GM18951 (cell line): ENCODE measurements at regions not wholly inside any gene's neighbourhood (a gene's known extent, or its start where the extent isn't known, plus 50 kb on each side); places are given as distances from the start of the nearest gene placed in this dataset.

Experiments used
- POLR2A ChIP-seq: IDR thresholded peaks from 4 replicates; pipeline ENCODE4 v1.6.1; 2011; ENCODE audit warnings: mild to moderate bottlenecking; ENCODE audit not compliant: insufficient read length, insufficient read depth; ENCODE audit errors: extremely low read depth
- in situ Hi-C: fragments of 300-500 bp; cut with MboI; formaldehyde crosslinking; loops from one replicate; pipeline ENCODE4 v1.12.0; 2022; ENCODE audit warnings: low sequenced_read_pairs, mixed read lengths, inconsistent platforms; ENCODE audit not compliant: unreplicated experiment

DNA sequence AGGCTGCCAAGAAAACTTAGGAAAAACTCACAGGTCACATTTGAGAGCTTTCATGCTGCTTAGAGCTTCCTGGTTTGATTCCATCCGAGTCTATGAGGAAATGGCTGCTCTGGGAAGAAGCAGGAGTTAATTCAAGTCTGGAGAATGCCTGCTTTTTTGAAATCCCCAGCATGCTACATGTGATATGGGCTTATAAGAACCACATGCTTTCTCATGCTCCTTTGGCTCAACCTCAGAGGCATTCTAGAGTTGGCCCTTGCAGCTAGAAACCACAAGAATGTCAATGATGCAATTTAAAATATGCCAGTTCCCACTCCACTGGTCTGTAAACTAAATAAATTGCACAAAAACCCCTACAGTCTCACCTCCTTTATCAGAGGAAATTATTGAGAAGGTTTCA is 142.9 kb upstream of the OLIG3 start:
- no peak for TF ChIP-seq POLR2A
- in situ Hi-C loops, result loop anchor here (25.0 kb wide), 1 partner anchor 550 kb away; no protein-coding TSS in a partner anchor

- no peak for TF ChIP-seq POLR2A
- in situ Hi-C loops, result loop anchor here (25.0 kb wide), 1 partner anchor 552 kb away; no protein-coding TSS in a partner anchor
Observed at GRCh38 chr6:137638926-137639706, 144.9 kb upstream of the OLIG3 start.

DNA sequence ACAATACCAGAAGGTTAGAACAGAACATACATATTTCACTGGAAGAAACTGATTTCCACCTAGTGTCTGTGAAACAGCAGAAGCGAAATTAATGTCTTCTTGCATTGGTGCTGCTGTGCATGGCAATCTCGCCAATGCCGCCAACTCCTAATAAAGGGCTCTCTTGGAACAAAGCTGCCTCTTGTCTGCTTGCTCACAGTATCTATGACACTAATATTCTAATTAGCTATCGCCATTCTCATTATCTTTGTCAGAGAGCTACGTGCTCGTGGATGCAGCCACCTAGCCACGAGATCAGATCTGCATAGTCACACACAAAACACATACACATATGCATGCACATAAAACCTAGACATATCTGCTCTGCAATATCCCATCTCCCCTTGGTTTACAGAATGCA is 145.9 kb upstream of the OLIG3 start:
- no peak for TF ChIP-seq POLR2A
- in situ Hi-C loops, result loop anchor here (25.0 kb wide), 1 partner anchor 553 kb away; no protein-coding TSS in a partner anchor

DNA sequence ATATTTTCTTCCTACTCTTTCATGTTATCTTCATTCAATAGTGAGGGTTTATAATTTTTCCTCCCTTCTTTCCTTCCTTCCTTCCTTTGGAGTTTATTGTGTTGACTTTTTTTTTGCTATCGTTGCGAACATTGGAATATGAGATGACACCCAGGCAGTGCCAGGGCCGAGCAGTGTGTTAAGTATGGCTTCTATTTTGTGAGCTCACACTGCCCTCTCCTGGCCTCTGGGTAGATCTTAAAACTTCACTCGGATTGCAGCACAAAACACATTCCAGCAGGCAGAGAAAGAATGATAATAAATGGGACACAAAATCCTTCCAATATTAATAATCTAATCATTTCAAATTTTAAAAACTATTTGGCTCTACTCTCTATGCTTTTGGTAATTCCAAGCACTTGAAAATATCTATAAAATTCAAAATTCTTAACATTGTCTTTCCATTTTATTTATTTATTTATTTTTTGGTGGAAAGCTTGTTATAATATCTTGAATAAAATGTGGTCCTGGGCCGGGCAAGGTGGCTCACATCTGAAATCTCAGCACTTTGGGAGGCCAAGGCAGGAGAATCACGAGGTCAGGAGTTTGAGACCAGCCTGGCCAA is 147.4 kb upstream of the OLIG3 start:
- no peak for TF ChIP-seq POLR2A
- in situ Hi-C loops, result loop anchor here (25.0 kb wide), 1 partner anchor 554 kb away; no protein-coding TSS in a partner anchor

DNA sequence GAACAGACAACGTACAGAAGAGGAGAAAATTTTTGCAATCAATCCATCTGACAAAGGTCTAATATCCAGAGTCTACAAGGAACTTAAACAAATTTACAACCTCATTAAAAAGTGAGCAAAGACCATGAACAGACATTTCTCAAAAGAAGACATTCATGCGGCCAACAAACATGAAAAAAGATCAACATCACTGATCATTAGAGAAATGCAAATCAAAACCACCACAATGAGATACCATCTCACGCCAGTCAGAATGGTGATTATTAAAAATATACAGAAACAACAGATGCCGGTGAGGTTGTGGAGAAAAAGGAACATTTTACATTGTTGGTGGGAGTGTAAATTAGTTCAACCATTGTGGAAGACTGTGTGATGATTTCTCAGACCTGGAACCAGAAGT is 149.0 kb upstream of the OLIG3 start:
- in situ Hi-C loops, result loop anchor here (25.0 kb wide), 1 partner anchor 556 kb away; no protein-coding TSS in a partner anchor

DNA sequence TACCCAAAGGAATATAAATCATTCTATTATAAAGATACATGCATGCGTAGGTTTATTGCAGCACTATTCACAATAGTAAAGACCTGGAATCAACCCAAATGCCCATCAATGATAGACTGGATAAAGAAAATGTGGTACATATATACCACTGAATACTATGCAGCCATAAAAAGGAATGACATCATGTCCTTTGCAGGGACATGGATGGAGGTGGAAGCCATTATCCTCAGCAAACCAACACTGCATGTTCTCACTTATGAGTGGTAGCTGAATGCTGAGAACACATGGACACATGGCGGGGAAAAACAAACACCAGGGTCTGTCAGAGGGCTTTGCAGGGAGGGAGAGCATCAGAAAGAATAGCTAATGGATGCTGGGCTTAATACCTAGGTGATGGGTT is 149.4 kb upstream of the OLIG3 start:
- in situ Hi-C loops, result loop anchor here (25.0 kb wide), 1 partner anchor 556 kb away; no protein-coding TSS in a partner anchor

DNA sequence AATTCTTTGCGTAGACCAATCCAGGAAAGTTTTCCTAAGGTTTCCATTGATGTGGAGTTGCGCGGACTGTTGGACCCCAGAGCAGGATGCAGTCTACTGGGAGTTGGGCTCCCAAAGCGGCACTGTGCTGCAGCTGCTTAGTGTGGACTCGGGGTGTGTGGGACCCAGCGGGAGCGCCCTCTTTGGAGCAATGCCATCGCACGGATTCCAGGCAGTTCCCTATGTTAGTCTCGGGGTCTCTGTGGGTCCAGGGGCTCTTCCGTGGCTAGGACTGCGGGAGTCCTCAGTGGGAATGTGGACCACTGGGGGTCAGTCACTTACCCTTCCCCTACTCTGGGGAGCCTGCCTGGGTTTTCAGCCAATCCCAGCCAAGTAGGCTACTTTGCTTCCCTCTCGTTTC is 151.7 kb upstream of the OLIG3 start:
- in situ Hi-C loops, result loop anchor here (25.0 kb wide), 1 partner anchor 559 kb away; no protein-coding TSS in a partner anchor
- TF ChIP-seq POLR2A, result no peak

GRCh38 chr6:137646484-137646883 is 152.3 kb upstream of the OLIG3 start:
- no peak for TF ChIP-seq POLR2A
- in situ Hi-C loops, result loop anchor here (25.0 kb wide), 1 partner anchor 559 kb away; no protein-coding TSS in a partner anchor

- no peak for TF ChIP-seq POLR2A
- in situ Hi-C loops, result loop anchor here (25.0 kb wide), 1 partner anchor 561 kb away; no protein-coding TSS in a partner anchor
Observed at GRCh38 chr6:137647762-137648447, 153.7 kb upstream of the OLIG3 start.

DNA sequence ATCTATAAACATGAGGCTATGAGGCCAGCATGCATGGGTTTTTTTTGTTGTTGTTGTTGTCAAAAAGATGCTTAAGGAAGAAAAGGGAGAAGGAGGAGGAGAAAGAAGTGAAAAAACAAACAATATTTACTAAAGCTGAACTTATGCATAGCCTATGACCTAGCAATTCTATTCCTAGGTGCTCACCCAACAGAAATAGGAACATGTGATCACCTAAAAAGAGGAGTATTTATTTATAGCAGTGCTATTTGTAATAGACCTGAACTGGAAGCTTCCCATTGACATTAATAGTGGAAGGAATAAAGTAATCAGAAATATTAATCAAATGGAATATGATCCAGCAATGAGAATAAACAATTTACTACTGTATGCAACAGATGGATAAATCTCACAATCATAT is 156.5 kb upstream of the OLIG3 start:
- in situ Hi-C loops, result no loop called here

DNA sequence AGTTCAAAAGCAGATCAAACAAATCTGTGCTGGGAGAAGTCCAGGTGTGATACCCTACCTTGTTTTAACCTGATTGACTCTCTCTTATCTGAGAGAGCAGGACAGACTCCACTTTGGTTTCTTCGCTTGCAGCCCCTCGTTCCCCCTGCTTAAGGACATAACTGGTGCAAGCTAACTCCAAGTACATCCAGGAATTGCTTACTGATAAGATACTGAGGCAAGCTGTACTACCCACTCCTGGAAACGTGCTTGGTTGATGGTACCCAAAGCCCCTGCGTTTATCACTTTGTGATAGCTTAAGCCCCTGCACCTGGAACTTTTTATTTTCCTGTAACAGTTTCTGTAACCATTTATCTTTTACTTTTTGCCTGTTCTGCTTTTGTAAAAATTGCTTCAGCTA is 157.0 kb upstream of the OLIG3 start:
- in situ Hi-C loops, result no loop called here
- TF ChIP-seq POLR2A, result no peak

More for the DNA sequence above, 156.5 kb upstream of the OLIG3 start:
- TF ChIP-seq POLR2A, result no peak

GRCh38 chr6:137651591-137652335 is 157.6 kb upstream of the OLIG3 start:
- in situ Hi-C loops, result no loop called here
- TF ChIP-seq POLR2A, result no peak
